ENCODE measurements at regions not wholly inside any gene's neighbourhood (a gene's known extent, or its start where the extent isn't known, plus 50 kb on each side); places are given as distances from the start of the nearest gene placed in this dataset.
"Not testable (repeated sequence)": the region's sequence is repeated elsewhere in the genome, so short reads cannot be mapped to it uniquely, and the experiment has no call there.

DNA sequence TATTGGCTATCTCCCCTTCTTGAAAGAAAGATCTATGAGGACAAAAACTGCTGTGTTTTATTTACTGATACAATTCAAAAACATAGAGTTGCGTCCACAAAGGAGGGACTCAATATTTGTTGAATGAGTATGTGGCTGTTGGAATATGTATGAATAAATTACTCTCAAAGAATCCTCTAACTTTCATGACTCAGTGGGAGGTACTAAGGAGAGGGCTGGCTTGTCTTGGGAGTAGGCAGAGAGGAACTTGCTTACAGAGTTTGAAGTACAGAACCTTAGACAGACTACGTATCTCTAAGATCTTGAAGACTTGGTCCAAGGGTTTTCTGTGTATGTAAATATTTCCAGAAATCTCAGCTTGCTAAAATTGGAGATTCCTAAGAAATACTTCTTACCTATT is 504.0 kb upstream of the PTCHD4 start:
- H3K4me3 Mint-ChIP-seq (ENCODE audit: low read depth): no peak overlapping the region
- DNase-seq (ENCODE audit: low spot score): no peak
- intact Hi-C loops (cut with micrococcal nuclease): no loop called here
- H3K36me3 Mint-ChIP-seq (ENCODE audit: low read depth): no peaks in the 10 kb centered on the region
- peaks cover 23% of the 10 kb centered on the region for H3K9me3 Mint-ChIP-seq
- H3K27ac Mint-ChIP-seq: no peak overlapping the region
- no peaks in the 10 kb centered on the region for H3K4me1 Mint-ChIP-seq (ENCODE audit: low read depth)
- no peaks in the 10 kb centered on the region for H3K27me3 Mint-ChIP-seq (ENCODE audit: low read depth)

DNA sequence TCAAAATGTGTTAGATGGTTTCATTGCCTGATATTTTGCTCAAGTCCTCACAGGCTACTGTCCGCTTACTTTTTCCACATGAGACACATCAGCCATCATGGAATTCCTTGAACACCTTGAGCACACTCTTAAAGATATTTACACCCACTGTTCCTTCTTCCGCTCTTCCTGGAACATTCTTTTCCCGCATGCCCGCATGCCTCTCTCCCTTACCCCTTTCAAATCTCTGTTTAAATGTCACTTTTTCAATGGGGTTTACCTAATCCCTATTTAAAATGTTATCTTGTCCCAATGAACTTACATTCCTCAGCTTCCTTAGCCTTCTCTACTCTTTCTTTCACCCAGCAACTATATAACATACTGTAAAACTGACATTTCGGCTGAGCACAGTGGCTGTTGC is 503.3 kb upstream of the PTCHD4 start:
- no peak for DNase-seq (ENCODE audit: low spot score)
- no peak overlapping the region for H3K27ac Mint-ChIP-seq
- H3K36me3 Mint-ChIP-seq (ENCODE audit: low read depth): no peaks in the 10 kb centered on the region
- H3K27me3 Mint-ChIP-seq (ENCODE audit: low read depth): no peaks in the 10 kb centered on the region
- no peaks in the 10 kb centered on the region for H3K4me1 Mint-ChIP-seq (ENCODE audit: low read depth)
- intact Hi-C loops (cut with micrococcal nuclease): no loop called here
- no peak overlapping the region for H3K4me3 Mint-ChIP-seq (ENCODE audit: low read depth)
- H3K9me3 Mint-ChIP-seq: peaks cover 21% of the 10 kb centered on the region

DNA sequence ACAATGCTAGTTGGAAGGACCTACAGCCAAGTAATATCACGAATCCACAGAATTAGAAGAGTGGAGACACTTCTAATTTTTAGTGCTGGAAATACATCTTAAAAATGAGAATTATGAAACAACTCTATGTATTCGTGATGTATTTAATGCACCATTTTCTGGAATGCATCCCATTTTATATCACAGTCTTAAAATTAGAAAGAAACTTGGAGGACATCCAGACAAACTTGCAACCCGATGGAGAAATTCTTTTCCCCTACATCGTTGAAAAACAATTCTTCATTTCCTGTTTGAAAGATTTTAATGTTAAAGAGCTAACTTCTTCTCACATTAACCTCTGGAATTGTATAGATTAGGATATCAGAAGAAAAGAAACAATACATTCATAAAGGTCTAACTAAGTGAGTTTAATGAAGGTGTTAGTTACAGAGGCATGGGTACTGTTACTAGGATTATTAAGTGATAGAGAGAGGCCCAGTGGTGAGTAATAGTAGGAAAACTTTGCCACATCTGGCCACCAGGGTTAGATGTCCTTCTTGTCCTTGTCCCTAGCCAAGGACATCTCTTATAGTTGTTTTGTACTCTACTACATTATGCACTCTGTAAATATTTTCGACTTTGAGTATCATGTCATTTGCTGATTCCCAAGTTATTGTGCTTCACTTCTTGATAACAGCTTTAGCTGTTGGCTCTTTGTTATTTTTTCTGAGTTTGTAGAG is 502.4 kb upstream of the PTCHD4 start:
- Mint-ChIP-seq H3K27ac (no peak overlapping the region), H3K4me1 (ENCODE audit: low read depth) (no peaks in the 10 kb centered on the region), H3K9me3 (peaks cover 24% of the 10 kb centered on the region)

DNA sequence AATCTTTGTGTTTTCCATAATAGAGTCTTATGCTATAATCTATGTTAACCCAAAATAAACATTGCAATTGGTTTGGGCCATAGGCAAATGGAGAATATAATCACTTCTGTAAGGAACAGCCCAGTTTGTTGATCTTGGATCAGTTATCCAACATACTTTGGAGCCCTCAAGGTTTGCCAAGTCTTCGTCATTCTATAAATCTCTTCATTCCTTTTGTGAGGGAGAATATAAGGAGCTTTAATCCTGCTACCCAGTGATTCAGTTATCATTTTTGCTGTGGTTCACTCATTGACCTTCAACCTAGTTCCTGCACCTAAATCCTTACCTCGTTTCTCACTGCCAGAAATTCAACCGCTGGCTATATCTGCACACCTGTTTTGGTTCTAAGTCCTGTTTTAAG is 500.3 kb upstream of the PTCHD4 start:
- Mint-ChIP-seq H3K27ac (no peak overlapping the region), H3K4me1 (ENCODE audit: low read depth) (no peaks in the 10 kb centered on the region), H3K27me3 (ENCODE audit: low read depth) (no peaks in the 10 kb centered on the region), H3K4me3 (ENCODE audit: low read depth) (no peak overlapping the region), H3K9me3 (peaks cover 16% of the 10 kb centered on the region), H3K36me3 (ENCODE audit: low read depth) (no peaks in the 10 kb centered on the region)
- intact Hi-C loops (cut with micrococcal nuclease): no loop called here
- DNase-seq (ENCODE audit: low spot score): no peak

More for the DNA sequence above, 502.4 kb upstream of the PTCHD4 start:
- Mint-ChIP-seq H3K36me3 (ENCODE audit: low read depth) (no peaks in the 10 kb centered on the region), H3K27me3 (ENCODE audit: low read depth) (no peaks in the 10 kb centered on the region), H3K4me3 (ENCODE audit: low read depth) (no peak overlapping the region)
- intact Hi-C loops (cut with micrococcal nuclease): no loop called here
- no peak for DNase-seq (ENCODE audit: low spot score)

DNA sequence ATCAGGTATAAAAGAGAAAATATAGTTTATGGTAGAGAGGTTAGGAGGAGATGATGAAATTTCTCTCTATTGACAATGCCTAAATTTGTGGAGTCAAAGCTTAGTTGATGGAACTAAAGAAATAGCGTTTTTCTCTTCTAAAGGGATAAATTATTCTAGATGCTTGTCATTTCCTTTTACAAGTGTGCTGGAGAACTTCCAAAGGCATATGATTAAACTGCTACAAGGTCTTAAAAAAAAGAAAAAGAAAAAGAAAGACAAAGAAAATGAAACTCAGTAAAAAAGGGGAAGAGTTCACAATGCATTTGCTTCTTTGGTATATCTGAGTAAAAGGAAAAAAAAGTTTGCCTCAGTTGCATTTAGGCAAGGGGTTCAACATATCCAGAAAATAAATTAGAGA is 499.8 kb upstream of the PTCHD4 start:
- DNase-seq (ENCODE audit: low spot score): no peak
- no peaks in the 10 kb centered on the region for H3K27me3 Mint-ChIP-seq (ENCODE audit: low read depth)
- intact Hi-C loops (cut with micrococcal nuclease): no loop called here
- H3K4me3 Mint-ChIP-seq (ENCODE audit: low read depth): no peak overlapping the region
- no peak overlapping the region for H3K27ac Mint-ChIP-seq
- H3K36me3 Mint-ChIP-seq (ENCODE audit: low read depth): no peaks in the 10 kb centered on the region
- no peaks in the 10 kb centered on the region for H3K4me1 Mint-ChIP-seq (ENCODE audit: low read depth)
- H3K9me3 Mint-ChIP-seq: peaks cover 16% of the 10 kb centered on the region

DNA sequence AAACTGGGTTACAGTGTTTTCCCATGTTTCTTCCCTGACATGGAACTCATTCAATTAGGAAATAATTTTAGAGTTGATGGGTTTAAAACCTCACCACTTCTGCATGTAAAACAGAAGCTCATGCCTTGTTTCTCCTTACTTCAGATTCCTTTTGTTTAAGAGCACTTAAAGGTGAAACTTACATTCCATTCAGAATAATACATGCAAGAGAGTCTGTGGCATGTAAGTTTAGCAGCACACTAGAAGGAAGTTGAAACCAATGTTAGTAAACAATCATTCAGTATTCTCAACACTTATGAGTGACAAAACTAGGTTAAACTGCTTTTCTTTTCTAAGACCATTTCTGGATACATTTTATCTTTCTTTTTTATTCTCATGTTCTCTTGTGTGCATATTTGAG is 495.6 kb upstream of the PTCHD4 start:
- intact Hi-C loops (cut with micrococcal nuclease): no loop called here
- DNase-seq (ENCODE audit: low spot score): no peak
- H3K4me3 Mint-ChIP-seq (ENCODE audit: low read depth): no peak overlapping the region
- H3K36me3 Mint-ChIP-seq (ENCODE audit: low read depth): no peaks in the 10 kb centered on the region
- H3K4me1 Mint-ChIP-seq (ENCODE audit: low read depth): no peaks in the 10 kb centered on the region
- H3K27me3 Mint-ChIP-seq (ENCODE audit: low read depth): no peaks in the 10 kb centered on the region
- peaks cover 11% of the 10 kb centered on the region for H3K9me3 Mint-ChIP-seq
- H3K27ac Mint-ChIP-seq: no peak overlapping the region

DNA sequence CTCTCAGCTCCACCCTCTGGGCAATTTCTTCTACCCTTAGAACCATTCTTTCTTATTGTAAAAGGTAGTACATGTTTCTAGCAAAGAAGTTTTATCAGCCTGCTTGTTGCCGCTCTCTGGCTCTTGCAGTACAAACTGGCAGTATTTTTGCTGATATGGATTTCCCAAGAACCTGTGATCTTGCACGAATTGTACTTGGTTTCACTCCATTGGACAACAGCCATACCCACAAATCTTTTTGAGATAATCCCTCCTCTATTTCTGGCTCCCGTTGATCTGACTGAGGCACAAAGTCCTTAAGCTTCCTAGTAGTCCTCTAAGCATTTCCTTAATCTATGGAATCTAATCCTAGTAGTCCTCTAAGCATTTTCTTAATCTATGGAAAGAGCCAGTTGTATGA is 487.0 kb upstream of the PTCHD4 start:
- Mint-ChIP-seq H3K4me1 (ENCODE audit: low read depth) (no peaks in the 10 kb centered on the region), H3K27me3 (ENCODE audit: low read depth) (no peaks in the 10 kb centered on the region), H3K27ac (no peak overlapping the region), H3K4me3 (ENCODE audit: low read depth) (no peak overlapping the region), H3K36me3 (ENCODE audit: low read depth) (no peaks in the 10 kb centered on the region), H3K9me3 (no peaks in the 10 kb centered on the region)
- no peak for DNase-seq (ENCODE audit: low spot score)
- intact Hi-C loops (cut with micrococcal nuclease): no loop called here

DNA sequence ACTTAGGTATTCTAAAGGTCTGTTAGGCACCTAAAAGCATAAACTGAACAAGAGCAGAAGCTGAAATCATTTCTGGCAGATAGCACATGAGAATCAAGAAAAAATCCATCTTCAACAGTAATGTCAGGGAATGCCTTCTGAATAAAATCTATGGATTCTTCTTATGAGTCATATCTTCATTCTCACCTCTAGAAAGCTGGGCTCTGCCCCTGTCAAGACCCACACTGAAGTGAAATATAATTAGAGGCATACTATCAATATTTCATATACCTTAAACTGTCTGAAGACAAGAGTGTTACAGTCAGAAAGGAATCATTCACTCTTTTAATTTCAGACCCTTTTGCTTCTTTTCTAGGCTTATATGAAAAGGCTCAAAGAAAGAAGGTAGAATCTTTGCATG is 485.8 kb upstream of the PTCHD4 start:
- Mint-ChIP-seq H3K4me3 (ENCODE audit: low read depth) (no peak overlapping the region), H3K27ac (no peak overlapping the region), H3K4me1 (ENCODE audit: low read depth) (no peaks in the 10 kb centered on the region), H3K9me3 (peaks cover 3% of the 10 kb centered on the region), H3K36me3 (ENCODE audit: low read depth) (no peaks in the 10 kb centered on the region), H3K27me3 (ENCODE audit: low read depth) (no peaks in the 10 kb centered on the region)
- no peak for DNase-seq (ENCODE audit: low spot score)
- intact Hi-C loops (cut with micrococcal nuclease): no loop called here

DNA sequence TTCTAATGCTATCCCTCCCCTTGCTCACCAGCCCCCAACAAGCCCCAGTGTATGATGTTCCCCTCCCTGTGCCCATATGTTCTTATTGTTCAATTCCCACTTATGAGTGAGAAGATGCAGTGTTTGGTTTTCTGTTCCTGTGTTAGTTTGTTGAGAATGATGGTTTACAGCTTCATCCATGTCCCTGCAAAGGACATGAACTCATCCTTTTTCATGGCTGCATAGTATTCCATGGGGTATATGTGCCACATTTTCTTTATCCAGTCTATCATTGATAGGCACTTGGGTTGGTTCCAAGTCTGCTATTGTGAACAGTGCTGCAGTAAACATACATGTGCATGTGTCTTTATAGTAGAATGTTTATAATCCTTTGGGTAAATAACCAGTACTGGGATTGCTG is 480.2 kb upstream of the PTCHD4 start:
- intact Hi-C loops (cut with micrococcal nuclease); DNase-seq (ENCODE audit: low spot score); H3K4me1 Mint-ChIP-seq (ENCODE audit: low read depth); H3K27ac Mint-ChIP-seq; H3K36me3 Mint-ChIP-seq (ENCODE audit: low read depth); H3K27me3 Mint-ChIP-seq (ENCODE audit: low read depth); H3K9me3 Mint-ChIP-seq; H3K4me3 Mint-ChIP-seq (ENCODE audit: low read depth): not testable (repeated sequence)

DNA sequence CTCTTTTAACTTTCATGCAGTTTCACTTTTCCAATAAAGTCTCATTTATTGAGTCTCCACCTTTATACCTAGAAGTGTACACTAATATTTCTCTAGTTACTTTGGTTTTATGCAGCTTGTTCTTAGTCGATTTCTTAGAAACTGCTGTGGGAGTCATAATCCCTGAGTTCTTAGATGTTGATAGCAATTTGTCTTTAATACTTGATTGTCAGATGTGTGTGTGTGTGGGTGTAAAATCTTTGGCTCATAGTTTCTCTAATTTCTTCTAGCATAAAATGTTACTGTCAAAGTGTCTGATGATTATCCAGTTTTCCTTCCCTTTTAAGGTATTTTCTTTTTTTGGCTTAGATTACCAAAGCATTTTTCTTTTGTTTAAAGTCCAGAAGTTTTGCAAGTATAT is 473.8 kb upstream of the PTCHD4 start:
- DNase-seq (ENCODE audit: low spot score): no peak
- H3K27me3 Mint-ChIP-seq (ENCODE audit: low read depth): no peaks in the 10 kb centered on the region

DNA sequence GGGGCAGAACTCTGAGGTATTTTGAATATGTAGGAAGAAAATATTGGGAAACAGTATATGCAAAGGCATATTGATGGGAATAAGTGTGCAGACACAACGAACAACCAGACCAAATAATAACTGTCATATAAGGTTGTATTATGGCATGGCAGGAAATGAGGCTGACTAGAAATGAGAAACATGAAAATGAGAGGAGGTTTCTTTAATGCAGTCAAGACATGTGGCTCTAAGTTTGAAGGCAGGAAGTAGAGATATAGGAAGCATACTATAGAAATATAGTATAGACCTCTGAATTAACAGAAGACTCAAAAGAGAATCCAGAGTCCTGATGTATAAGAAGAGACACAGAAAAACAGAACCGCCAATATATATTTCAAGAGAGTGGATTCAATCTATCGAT is 459.7 kb upstream of the PTCHD4 start:
- no peak overlapping the region for H3K27ac Mint-ChIP-seq
- H3K36me3 Mint-ChIP-seq (ENCODE audit: low read depth): no peaks in the 10 kb centered on the region
- intact Hi-C loops (cut with micrococcal nuclease): no loop called here
- no peaks in the 10 kb centered on the region for H3K4me1 Mint-ChIP-seq (ENCODE audit: low read depth)
- H3K27me3 Mint-ChIP-seq (ENCODE audit: low read depth): no peaks in the 10 kb centered on the region
- no peak overlapping the region for H3K4me3 Mint-ChIP-seq (ENCODE audit: low read depth)
- no peak for DNase-seq (ENCODE audit: low spot score)
- peaks cover 9% of the 10 kb centered on the region for H3K9me3 Mint-ChIP-seq

More for the DNA sequence above, 473.8 kb upstream of the PTCHD4 start:
- no peak overlapping the region for H3K27ac Mint-ChIP-seq
- intact Hi-C loops (cut with micrococcal nuclease): no loop called here
- no peaks in the 10 kb centered on the region for H3K4me1 Mint-ChIP-seq (ENCODE audit: low read depth)
- H3K4me3 Mint-ChIP-seq (ENCODE audit: low read depth): no peak overlapping the region
- no peaks in the 10 kb centered on the region for H3K36me3 Mint-ChIP-seq (ENCODE audit: low read depth)
- no peaks in the 10 kb centered on the region for H3K9me3 Mint-ChIP-seq

DNA sequence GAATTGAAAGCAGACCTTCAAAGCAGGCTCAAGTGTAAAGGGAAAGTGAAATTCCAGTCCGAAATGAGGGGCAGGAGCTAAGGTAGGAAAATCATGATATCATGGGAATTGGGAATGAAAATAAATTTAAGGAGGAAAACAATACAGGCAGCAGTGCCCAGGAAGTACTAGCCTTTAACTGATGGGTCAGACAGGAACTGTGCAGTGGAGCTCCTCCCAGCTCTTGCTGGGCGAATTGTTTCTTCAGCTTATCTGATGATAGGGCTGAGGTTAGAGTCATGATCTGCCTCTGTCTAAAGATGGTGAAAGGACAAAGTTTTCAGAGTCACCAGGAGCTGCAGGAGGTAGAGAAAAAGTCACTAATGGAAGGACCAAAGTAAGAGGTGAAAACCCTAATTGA is 457.9 kb upstream of the PTCHD4 start:
- intact Hi-C loops (cut with micrococcal nuclease): no loop called here
- Mint-ChIP-seq H3K9me3 (peaks cover 5% of the 10 kb centered on the region), H3K4me3 (ENCODE audit: low read depth) (no peak overlapping the region), H3K36me3 (ENCODE audit: low read depth) (no peaks in the 10 kb centered on the region), H3K27ac (no peak overlapping the region), H3K27me3 (ENCODE audit: low read depth) (no peaks in the 10 kb centered on the region), H3K4me1 (ENCODE audit: low read depth) (no peaks in the 10 kb centered on the region)
- DNase-seq (ENCODE audit: low spot score): no peak

DNA sequence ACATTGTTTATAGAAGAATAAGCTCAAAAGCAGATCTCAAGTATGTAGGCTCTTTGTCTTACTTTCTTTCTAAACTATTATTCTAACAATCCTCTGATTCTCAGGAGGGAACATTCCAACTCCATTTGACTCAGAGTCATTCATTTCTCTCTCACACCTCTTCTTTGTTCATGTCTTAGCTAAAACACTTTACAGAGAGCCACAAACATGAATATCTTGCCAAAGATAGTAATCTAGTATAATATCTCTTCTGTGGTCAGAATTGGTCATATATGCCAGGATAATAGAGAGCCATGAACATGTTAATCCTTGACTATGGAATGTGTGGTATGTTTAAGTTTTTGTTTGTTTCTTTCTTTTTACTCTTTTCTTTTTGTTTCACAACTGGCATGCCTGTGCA is 456.0 kb upstream of the PTCHD4 start:
- H3K9me3 Mint-ChIP-seq: peaks cover 5% of the 10 kb centered on the region
- intact Hi-C loops (cut with micrococcal nuclease): no loop called here
- H3K27ac Mint-ChIP-seq: no peak overlapping the region

More for the DNA sequence above, 456.0 kb upstream of the PTCHD4 start:
- H3K4me1 Mint-ChIP-seq (ENCODE audit: low read depth): no peaks in the 10 kb centered on the region
- no peak overlapping the region for H3K4me3 Mint-ChIP-seq (ENCODE audit: low read depth)
- H3K36me3 Mint-ChIP-seq (ENCODE audit: low read depth): no peaks in the 10 kb centered on the region
- H3K27me3 Mint-ChIP-seq (ENCODE audit: low read depth): no peaks in the 10 kb centered on the region
- DNase-seq (ENCODE audit: low spot score): no peak
